ENCODE measurements at regions not wholly inside any gene's neighbourhood (a gene's known extent, or its start where the extent isn't known, plus 50 kb on each side); places are given as distances from the start of the nearest gene placed in this dataset.

DNA sequence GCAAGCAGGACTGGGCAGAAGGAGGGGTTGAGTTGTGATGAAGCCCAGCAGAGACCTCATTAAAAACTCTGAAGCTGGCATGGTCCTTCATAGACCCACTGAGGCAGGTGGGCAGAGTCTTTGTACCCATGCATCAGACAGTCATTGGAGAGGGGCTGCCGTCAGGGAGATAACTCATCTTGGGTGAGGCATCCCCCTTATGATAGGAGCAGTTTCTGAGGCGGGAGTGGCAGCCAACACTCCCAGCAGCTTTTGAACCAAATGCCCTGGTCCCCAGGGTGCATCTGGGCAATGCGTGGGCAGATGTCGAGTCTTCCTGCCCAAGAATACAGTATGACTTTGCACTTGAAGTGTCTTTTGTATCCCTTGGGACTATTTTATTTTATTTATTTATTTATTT, 68.1 kb downstream of the HTR5A start:
- Mint-ChIP-seq H3K36me3 (ENCODE audit: low read depth) (no peaks in the 10 kb centered on the region), H3K27ac (no peak overlapping the region), H3K27me3 (ENCODE audit: insufficient read depth) (peaks cover 11% of the 10 kb centered on the region), H3K9me3 (no peaks in the 10 kb centered on the region), H3K4me3 (no peak overlapping the region), H3K4me1 (ENCODE audit: low read depth) (no peaks in the 10 kb centered on the region)
- intact Hi-C loops (cut with micrococcal nuclease): no loop called here
- no peak for DNase-seq (ENCODE audit: low spot score)

DNA sequence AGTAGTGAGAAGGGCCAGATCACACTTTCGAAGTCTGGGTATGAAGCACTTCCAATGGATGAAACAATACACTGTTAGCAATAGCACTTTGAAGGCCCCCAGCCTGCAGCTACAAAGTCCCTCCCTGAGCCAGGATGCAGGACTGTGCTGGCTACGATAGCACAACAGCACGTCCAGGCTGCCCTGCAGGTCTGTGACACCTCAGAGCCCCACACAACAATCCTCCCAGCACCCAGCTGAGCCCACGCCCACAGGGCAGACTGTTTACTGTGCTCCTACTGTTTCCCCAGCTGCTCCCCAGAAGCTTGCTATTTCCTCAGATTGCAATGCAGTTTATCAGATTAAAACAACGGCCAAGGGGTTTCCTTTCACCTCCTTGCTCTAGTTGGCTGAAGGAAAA, 71.4 kb downstream of the HTR5A start:
- Mint-ChIP-seq H3K27ac (no peak overlapping the region), H3K4me1 (ENCODE audit: low read depth) (no peaks in the 10 kb centered on the region), H3K4me3 (no peak overlapping the region), H3K9me3 (no peaks in the 10 kb centered on the region), H3K27me3 (ENCODE audit: insufficient read depth) (peaks cover 17% of the 10 kb centered on the region), H3K36me3 (ENCODE audit: low read depth) (no peaks in the 10 kb centered on the region)
- no peak for DNase-seq (ENCODE audit: low spot score)
- intact Hi-C loops (cut with micrococcal nuclease): no loop called here

DNA sequence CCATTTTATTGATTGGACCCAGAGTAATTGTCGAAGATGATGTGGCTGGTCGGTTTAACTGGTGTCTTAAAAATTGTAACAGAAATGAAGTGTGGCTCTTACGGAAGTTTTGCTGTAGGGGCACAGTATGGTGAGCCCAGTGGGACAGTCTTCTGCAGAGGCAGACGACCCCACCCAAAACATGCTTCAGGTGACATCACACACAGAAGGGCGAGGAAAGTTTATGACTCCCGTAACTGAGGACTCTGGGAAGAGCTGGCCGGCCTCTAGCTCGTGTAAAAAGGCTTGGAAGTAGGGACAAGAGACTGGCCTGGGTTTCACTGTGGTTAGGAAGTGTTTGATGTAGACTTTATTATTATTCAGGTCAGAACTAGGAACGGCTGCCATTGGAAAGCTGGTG, 73.3 kb downstream of the HTR5A start:
- no peaks in the 10 kb centered on the region for H3K9me3 Mint-ChIP-seq
- intact Hi-C loops (cut with micrococcal nuclease): no loop called here
- DNase-seq (ENCODE audit: low spot score): no peak

DNA sequence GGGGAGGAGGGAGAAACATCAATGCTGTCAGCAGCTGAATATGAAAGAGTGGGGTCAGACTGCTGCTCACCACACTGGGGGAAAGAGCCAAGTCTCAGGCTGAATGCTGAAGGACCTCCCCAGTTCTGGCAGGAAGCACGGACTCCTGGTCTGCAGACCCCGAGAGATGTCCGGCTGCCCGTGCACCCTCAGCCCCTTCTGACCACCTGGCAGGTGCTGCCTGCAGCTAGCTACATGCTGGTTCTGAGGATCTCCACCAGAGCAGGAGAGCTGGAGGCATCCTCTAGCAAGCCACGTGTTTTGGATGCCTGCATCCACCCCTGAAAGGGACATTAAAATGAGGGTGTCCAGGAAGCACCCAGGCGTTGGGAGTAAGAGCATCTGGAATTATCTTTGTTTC, 74.2 kb downstream of the HTR5A start:
- intact Hi-C loops (cut with micrococcal nuclease): no loop called here
- Mint-ChIP-seq H3K36me3 (ENCODE audit: low read depth) (no peaks in the 10 kb centered on the region), H3K9me3 (no peaks in the 10 kb centered on the region), H3K27me3 (ENCODE audit: insufficient read depth) (peaks cover 16% of the 10 kb centered on the region), H3K27ac (no peak overlapping the region), H3K4me3 (no peak overlapping the region), H3K4me1 (ENCODE audit: low read depth) (no peaks in the 10 kb centered on the region)
- DNase-seq (ENCODE audit: low spot score): no peak

More for the DNA sequence above, 73.3 kb downstream of the HTR5A start:
- Mint-ChIP-seq H3K27ac (no peak overlapping the region), H3K27me3 (ENCODE audit: insufficient read depth) (peaks cover 18% of the 10 kb centered on the region), H3K4me3 (no peak overlapping the region), H3K36me3 (ENCODE audit: low read depth) (no peaks in the 10 kb centered on the region), H3K4me1 (ENCODE audit: low read depth) (no peaks in the 10 kb centered on the region)

DNA sequence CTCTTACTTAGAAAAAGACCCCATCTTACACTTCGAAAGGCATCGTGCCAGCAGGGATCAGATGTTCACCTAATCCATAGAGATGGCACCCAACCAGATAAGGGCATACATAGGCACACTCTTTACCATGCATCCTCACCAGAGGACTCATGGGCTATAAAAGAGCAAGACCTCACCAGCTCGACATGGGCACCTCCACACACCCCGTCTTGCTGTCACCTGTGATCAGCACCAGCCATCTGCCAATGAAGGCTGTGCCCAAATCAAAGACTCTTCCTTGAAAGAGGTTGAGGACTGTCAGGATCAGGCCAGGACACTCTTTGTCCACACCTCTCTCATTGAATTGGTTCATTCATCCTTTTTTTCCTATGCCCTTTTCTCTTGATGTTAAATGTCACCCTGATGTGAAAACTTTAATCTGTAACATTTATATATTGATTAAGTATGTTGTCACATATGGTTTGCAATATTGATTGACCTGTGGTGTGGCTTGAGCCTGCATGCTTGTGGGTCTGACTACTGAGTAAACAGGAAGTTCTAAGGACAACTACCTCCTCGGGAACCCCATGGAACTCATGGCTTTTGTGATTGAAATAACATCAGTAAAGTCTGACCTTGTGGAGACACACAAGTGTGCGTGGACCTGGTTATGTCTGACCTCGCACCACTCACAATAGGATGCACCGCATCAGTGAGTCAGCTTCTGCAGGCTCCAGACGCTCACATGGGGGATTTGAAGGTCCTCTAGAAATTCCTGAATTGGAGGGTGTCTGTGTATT, 75.5 kb downstream of the HTR5A start:
- Mint-ChIP-seq H3K36me3 (ENCODE audit: low read depth) (no peaks in the 10 kb centered on the region), H3K4me1 (ENCODE audit: low read depth) (no peaks in the 10 kb centered on the region), H3K27ac (no peak overlapping the region), H3K27me3 (ENCODE audit: insufficient read depth) (peaks cover 15% of the 10 kb centered on the region), H3K4me3 (no peak overlapping the region), H3K9me3 (no peaks in the 10 kb centered on the region)
- DNase-seq (ENCODE audit: low spot score): no peak
- intact Hi-C loops (cut with micrococcal nuclease): no loop called here

DNA sequence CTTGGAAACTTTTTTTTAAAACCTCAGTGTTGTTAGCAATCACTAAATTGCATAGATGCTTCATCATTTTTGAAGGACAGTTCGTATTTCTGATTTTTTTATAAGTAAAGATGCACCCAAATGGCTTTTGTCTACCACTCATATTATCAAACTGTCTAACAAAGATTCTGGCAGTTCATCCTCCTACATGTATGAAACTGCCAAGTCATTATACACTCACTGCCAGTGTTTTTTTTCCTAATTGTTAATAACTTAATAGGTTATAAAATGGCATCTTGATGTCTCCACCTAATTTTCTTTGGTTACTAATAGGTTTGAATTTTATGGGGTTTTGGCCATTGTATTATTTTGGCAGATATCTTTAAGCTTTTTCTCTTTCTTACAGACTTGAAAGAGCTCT, 77.0 kb downstream of the HTR5A start:
- H3K27me3 Mint-ChIP-seq (ENCODE audit: insufficient read depth): peaks cover 10% of the 10 kb centered on the region
- H3K4me3 Mint-ChIP-seq: no peak overlapping the region
- H3K36me3 Mint-ChIP-seq (ENCODE audit: low read depth): no peaks in the 10 kb centered on the region
- no peak overlapping the region for H3K27ac Mint-ChIP-seq
- intact Hi-C loops (cut with micrococcal nuclease): no loop called here
- no peak for DNase-seq (ENCODE audit: low spot score)
- H3K4me1 Mint-ChIP-seq (ENCODE audit: low read depth): no peaks in the 10 kb centered on the region
- H3K9me3 Mint-ChIP-seq: no peaks in the 10 kb centered on the region

DNA sequence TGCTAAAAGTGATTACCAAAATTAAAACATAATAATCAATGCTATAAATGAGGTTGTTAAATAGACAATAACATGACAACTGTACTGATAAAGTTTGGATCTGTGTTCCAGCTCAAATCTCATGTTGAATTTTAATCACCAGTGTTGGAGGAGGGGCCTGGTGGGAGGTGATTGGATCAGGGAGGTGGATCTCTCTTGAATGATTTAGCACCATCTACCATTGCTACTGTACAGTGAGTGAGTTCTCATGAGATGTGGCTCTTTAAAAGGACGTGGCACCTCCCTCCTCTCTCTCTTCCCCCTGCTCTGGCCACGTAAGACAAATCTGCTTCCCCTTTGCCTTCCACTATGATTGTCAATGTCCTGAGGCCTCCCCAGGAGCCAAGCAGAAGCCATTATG, 77.5 kb downstream of the HTR5A start:
- intact Hi-C loops (cut with micrococcal nuclease): no loop called here

DNA sequence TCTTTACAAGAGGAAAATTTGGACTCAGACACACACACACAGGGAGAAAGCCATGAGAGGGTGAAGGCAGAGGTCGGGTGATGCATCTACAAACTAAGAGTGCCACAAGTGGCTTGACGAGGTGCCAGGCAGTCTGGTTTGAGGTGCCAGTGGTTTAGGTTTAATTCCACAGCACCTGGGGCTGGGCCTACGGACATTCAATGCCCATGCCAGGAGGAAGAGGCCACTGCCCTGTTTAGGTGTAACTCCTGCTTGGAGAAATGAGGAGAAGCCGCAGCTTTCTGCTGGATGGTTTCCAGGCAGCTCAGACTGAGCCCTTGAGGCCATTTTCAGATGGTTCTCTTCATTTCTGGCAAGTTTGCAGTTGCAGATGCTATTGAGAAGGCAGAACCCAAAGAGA, 83.6 kb downstream of the HTR5A start:
- Mint-ChIP-seq H3K9me3 (peaks cover 6% of the 10 kb centered on the region), H3K27me3 (ENCODE audit: insufficient read depth) (no peaks in the 10 kb centered on the region), H3K4me1 (ENCODE audit: low read depth) (no peaks in the 10 kb centered on the region), H3K4me3 (no peak overlapping the region), H3K36me3 (ENCODE audit: low read depth) (no peaks in the 10 kb centered on the region), H3K27ac (no peak overlapping the region)
- intact Hi-C loops (cut with micrococcal nuclease): no loop called here
- DNase-seq (ENCODE audit: low spot score): no peak

More for the DNA sequence above, 77.5 kb downstream of the HTR5A start:
- H3K27ac Mint-ChIP-seq: no peak overlapping the region
- no peaks in the 10 kb centered on the region for H3K9me3 Mint-ChIP-seq
- no peak for DNase-seq (ENCODE audit: low spot score)
- H3K4me1 Mint-ChIP-seq (ENCODE audit: low read depth): no peaks in the 10 kb centered on the region
- peaks cover 10% of the 10 kb centered on the region for H3K27me3 Mint-ChIP-seq (ENCODE audit: insufficient read depth)
- no peak overlapping the region for H3K4me3 Mint-ChIP-seq
- no peaks in the 10 kb centered on the region for H3K36me3 Mint-ChIP-seq (ENCODE audit: low read depth)

DNA sequence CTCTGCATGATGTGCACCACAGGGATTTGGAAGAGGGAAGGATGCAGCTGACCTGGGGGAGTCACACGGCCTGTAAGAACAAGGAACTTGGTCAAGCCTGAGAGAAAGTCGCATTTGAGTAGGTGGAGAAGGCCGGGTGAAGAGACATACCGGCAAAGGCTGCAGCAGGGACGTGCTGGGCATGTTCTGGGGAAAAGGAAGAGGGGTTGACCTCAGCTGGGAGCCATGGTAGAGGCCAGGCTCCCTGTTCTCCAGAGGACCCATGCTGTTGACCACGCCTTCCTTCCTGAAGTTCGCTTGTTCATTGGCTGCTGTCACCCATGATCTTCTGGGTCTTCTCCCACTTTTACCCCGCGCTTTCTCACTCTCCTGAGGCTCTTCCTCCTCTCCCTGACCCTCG, 84.5 kb downstream of the HTR5A start:
- intact Hi-C loops (cut with micrococcal nuclease): no loop called here
- Mint-ChIP-seq H3K4me1 (ENCODE audit: low read depth) (no peaks in the 10 kb centered on the region), H3K27ac (no peak overlapping the region), H3K36me3 (ENCODE audit: low read depth) (no peaks in the 10 kb centered on the region), H3K27me3 (ENCODE audit: insufficient read depth) (no peaks in the 10 kb centered on the region), H3K4me3 (no peak overlapping the region), H3K9me3 (peaks cover 6% of the 10 kb centered on the region)
- DNase-seq (ENCODE audit: low spot score): no peak

DNA sequence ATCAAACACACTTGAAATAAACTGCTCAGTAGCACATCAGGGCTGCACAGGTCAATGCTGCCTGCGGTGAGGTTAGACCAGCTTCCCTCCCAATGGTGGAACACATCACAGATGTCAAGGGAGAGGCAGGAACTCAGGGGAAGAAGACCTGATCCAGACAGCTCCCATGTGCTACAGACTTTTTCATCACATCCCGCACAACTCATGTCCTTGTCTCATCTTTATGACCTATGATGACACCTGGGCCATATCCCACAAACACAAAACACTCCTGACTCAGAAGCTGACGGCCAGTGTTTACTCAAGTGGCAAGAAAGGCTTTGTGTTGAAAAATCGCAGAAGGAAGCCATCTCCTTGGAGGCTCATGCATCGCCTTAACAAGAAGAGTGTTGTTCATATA, 91.6 kb downstream of the HTR5A start:
- Mint-ChIP-seq H3K36me3 (ENCODE audit: low read depth) (no peaks in the 10 kb centered on the region), H3K27me3 (ENCODE audit: insufficient read depth) (peaks cover 18% of the 10 kb centered on the region), H3K9me3 (no peaks in the 10 kb centered on the region), H3K27ac (no peak overlapping the region), H3K4me1 (ENCODE audit: low read depth) (no peaks in the 10 kb centered on the region), H3K4me3 (no peak overlapping the region)
- intact Hi-C loops (cut with micrococcal nuclease): no loop called here
- no peak for DNase-seq (ENCODE audit: low spot score)

DNA sequence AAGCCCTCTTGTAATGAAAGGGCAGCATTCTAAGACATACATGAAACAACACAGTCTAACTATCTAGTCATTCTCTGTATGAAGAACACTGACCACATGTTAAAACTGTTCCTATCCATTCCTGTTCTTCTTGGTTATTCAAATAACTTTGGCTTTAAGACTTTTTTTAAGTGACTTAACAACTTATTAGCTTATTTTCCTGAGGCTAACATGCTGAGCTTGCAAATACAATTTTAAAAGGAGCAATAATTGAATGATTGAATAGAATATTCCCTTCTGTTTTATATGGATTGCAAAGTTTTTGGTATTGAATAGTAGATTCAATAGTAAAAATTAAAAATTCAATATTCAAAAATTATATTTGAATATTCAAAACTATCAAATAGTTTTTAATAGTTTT, 92.3 kb downstream of the HTR5A start:
- no peaks in the 10 kb centered on the region for H3K4me1 Mint-ChIP-seq (ENCODE audit: low read depth)
- peaks cover 18% of the 10 kb centered on the region for H3K27me3 Mint-ChIP-seq (ENCODE audit: insufficient read depth)
- intact Hi-C loops (cut with micrococcal nuclease): no loop called here

DNA sequence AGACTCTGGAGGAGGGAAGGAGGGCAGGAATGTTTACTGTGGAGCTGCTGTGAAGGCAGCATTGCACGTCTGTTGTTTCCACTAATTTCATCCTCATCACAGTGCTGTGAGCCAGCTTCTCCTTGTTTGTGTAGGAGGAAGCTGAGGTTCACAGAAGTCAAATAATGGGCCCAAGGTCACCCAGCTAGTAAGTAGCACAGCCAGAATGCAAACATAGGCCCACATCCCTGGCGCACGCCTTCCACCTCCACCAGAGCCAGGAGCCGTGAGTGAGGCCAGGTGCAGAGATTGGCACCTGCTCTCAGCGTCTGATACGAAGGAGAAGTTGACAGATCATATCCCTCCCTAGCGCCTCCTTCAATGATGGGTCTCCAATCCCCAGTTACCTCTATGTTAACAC, 93.6 kb downstream of the HTR5A start:
- H3K27ac Mint-ChIP-seq: no peak overlapping the region
- intact Hi-C loops (cut with micrococcal nuclease): no loop called here
- H3K4me3 Mint-ChIP-seq: no peak overlapping the region
- DNase-seq (ENCODE audit: low spot score): no peak
- H3K27me3 Mint-ChIP-seq (ENCODE audit: insufficient read depth): peaks cover 18% of the 10 kb centered on the region
- H3K9me3 Mint-ChIP-seq: no peaks in the 10 kb centered on the region
- H3K36me3 Mint-ChIP-seq (ENCODE audit: low read depth): no peaks in the 10 kb centered on the region
- no peaks in the 10 kb centered on the region for H3K4me1 Mint-ChIP-seq (ENCODE audit: low read depth)

More for the DNA sequence above, 92.3 kb downstream of the HTR5A start:
- no peaks in the 10 kb centered on the region for H3K9me3 Mint-ChIP-seq
- H3K4me3 Mint-ChIP-seq: no peak overlapping the region
- no peak for DNase-seq (ENCODE audit: low spot score)
- no peaks in the 10 kb centered on the region for H3K36me3 Mint-ChIP-seq (ENCODE audit: low read depth)
- no peak overlapping the region for H3K27ac Mint-ChIP-seq

DNA sequence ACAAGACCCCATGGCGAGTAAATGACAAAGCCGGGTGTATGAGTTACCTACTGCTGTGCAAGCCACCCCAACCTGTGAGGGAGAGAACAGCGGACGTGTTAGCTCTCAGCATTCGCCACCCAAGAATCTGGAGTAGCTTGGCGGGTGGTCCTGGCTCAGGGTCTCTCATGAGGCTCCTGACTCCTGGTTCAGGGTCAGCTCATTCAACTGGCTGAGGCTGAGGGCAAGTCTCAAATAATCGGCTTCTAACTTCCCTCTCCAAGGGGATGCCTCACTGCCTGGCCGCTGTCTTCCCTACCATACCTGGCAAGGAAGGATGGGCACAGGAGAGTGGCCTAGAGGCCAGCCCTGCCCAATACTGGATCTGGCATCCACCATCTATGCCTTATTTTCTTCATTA, 94.2 kb downstream of the HTR5A start:
- Mint-ChIP-seq H3K9me3 (no peaks in the 10 kb centered on the region), H3K27me3 (ENCODE audit: insufficient read depth) (peaks cover 18% of the 10 kb centered on the region), H3K4me1 (ENCODE audit: low read depth) (no peaks in the 10 kb centered on the region), H3K27ac (no peak overlapping the region), H3K4me3 (no peak overlapping the region), H3K36me3 (ENCODE audit: low read depth) (no peaks in the 10 kb centered on the region)
- no peak for DNase-seq (ENCODE audit: low spot score)
- intact Hi-C loops (cut with micrococcal nuclease): no loop called here

DNA sequence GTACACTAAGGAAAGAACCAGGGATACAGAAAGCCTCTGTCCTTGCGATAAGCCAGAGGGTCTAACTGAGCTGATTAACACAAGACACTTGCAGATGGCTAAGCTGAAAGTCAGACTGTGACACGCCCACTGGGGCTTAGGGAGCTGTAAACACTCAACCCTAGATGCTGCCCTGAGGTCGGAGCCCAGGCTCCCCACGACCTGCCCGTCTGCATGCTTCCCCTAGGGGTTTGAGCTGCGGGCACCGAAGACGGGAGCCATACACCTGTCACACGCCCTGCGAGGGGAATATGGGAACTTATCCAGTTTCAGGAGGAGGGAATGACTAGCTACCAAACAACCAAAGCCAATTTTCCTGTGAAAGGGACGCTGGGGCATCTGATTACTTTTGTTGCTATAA, 96.0 kb downstream of the HTR5A start:
- H3K4me1 Mint-ChIP-seq (ENCODE audit: low read depth): no peaks in the 10 kb centered on the region
- no peaks in the 10 kb centered on the region for H3K9me3 Mint-ChIP-seq
- intact Hi-C loops (cut with micrococcal nuclease): no loop called here
- H3K27me3 Mint-ChIP-seq (ENCODE audit: insufficient read depth): peaks cover 14% of the 10 kb centered on the region
- H3K27ac Mint-ChIP-seq: no peak overlapping the region
- H3K4me3 Mint-ChIP-seq: no peak overlapping the region
- DNase-seq (ENCODE audit: low spot score): no peak
- no peaks in the 10 kb centered on the region for H3K36me3 Mint-ChIP-seq (ENCODE audit: low read depth)
